Nephron (organoid): ENCODE measurements at regions not wholly inside any gene's neighbourhood (a gene's known extent, or its start where the extent isn't known, plus 50 kb on each side); places are given as distances from the start of the nearest gene placed in this dataset.

Experiments
- H3K27ac Mint-ChIP-seq, 3 experiments: 2 replicates each; pipeline ENCODE4 v1.8.0; 2020; ENCODE audit warnings: mixed read lengths in 3 of 3, mild to moderate bottlenecking in 2 of 3, moderate library complexity in 1 of 3
- H3K27me3 Mint-ChIP-seq: 2 replicates; pipeline ENCODE4 v1.8.0; 2021; ENCODE audit warnings: low read depth, mild to moderate bottlenecking, moderate library complexity, mixed read lengths
- H3K36me3 Mint-ChIP-seq: 2 replicates; pipeline ENCODE4 v1.8.0; 2020; ENCODE audit warnings: low read depth, mixed read lengths
- H3K4me1 Mint-ChIP-seq: 2 replicates; pipeline ENCODE4 v1.8.0; 2020; ENCODE audit warnings: mixed read lengths
- H3K4me3 Mint-ChIP-seq, 3 experiments: 2 replicates each; pipeline ENCODE4 v1.8.0; 2020; ENCODE audit warnings: mild to moderate bottlenecking in 3 of 3, mixed read lengths in 3 of 3, moderate library complexity in 2 of 3
- H3K9me3 Mint-ChIP-seq: 2 replicates; pipeline ENCODE4 v1.8.0; 2020; ENCODE audit warnings: mixed read lengths
- TF ChIP-seq, protein P1 (sequence below), 3 experiments: fragments of 200-600 bp; sonication (generic); IDR thresholded peaks; one replicate each; pipeline ENCODE4 v1.5.0; 2021; ENCODE audit warnings: antibody characterized with exemption in 3 of 3; ENCODE audit not compliant: unreplicated experiment in 3 of 3

DNA sequence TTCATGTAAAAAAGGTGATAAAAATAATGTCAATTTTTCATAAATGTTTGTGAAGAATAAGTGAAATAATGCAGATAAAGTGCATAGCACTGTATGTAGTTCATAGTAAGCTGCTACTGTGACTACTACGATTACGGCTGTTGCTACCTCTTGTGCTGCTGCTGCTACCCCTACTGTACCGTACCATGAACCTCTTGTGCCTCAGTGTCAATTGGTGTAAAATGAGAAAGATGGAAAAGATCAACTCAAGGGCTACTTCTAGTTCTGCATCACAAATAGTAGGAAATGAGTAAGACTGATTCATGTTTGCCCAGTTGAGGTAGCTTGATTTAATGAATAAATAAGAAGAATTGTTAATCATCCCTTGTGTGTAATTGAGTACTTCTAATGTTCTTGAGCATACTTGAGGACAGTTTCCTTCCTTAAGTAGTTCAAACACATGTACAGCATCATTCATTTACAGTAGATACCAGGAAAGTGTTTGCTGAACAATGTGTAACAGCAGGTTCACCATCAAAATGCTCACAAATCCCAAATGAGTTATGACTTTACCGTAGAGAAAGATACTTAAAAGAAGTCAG is 200.0 kb upstream of the ATP10B start:
- no peaks in the 10 kb centered on the region for H3K9me3 Mint-ChIP-seq
- H3K36me3 Mint-ChIP-seq, result no peaks in the 10 kb centered on the region
- H3K27ac Mint-ChIP-seq, result no peak overlapping the region
- peaks cover 3% of the 10 kb centered on the region for H3K27me3 Mint-ChIP-seq
- TF ChIP-seq, protein P1, sequence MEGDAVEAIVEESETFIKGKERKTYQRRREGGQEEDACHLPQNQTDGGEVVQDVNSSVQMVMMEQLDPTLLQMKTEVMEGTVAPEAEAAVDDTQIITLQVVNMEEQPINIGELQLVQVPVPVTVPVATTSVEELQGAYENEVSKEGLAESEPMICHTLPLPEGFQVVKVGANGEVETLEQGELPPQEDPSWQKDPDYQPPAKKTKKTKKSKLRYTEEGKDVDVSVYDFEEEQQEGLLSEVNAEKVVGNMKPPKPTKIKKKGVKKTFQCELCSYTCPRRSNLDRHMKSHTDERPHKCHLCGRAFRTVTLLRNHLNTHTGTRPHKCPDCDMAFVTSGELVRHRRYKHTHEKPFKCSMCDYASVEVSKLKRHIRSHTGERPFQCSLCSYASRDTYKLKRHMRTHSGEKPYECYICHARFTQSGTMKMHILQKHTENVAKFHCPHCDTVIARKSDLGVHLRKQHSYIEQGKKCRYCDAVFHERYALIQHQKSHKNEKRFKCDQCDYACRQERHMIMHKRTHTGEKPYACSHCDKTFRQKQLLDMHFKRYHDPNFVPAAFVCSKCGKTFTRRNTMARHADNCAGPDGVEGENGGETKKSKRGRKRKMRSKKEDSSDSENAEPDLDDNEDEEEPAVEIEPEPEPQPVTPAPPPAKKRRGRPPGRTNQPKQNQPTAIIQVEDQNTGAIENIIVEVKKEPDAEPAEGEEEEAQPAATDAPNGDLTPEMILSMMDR (IDR thresholded peaks at IDR 0.05; ENCODE audit: unreplicated experiment in 3 of 3), result no peak
- H3K4me1 Mint-ChIP-seq, result no peaks in the 10 kb centered on the region
- no peak overlapping the region for H3K4me3 Mint-ChIP-seq

DNA sequence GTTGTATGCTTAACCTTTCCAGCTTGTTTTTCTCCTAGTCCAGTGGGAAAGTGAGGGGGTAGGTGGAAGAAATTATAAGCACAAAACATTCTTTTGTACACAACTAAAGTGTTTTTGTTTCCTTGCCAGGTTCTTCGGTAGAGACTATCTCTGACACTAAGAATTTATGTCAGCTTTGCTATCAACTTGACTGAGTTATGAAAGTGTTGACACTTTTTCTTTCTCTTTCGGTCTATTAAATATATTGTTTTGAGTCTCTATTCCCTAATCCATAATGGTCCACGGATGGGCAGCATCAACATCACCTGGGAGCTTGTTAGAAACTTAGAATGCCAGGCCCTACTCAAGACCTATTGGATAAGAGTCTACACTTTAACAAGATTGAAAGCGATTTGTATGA is 195.0 kb upstream of the ATP10B start:
- peaks cover 3% of the 10 kb centered on the region for H3K27me3 Mint-ChIP-seq
- TF ChIP-seq, protein P1 (IDR thresholded peaks at IDR 0.05; ENCODE audit: unreplicated experiment in 3 of 3), result no peak
- H3K4me1 Mint-ChIP-seq, result no peaks in the 10 kb centered on the region
- H3K9me3 Mint-ChIP-seq, result no peaks in the 10 kb centered on the region
- no peak overlapping the region for H3K4me3 Mint-ChIP-seq
- no peak overlapping the region for H3K27ac Mint-ChIP-seq
- no peaks in the 10 kb centered on the region for H3K36me3 Mint-ChIP-seq

DNA sequence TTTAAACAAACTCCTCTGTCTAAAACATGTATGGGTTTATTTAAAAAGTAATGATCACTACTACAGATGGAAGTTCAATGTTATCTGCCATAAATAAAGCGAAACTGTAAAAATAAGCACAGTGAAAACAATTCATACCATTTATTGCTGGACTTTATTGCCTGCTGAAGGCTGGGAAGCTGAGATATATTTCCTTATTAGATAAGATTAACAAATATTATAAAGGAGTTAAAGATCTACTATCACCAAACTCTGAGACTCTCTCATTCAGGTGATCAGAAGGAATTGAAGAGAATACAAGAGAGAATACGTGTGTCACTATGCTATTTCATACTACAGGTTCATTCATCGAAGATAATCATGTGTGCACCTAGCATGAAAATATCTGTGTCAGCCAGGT is 190.9 kb upstream of the ATP10B start:
- peaks cover 2% of the 10 kb centered on the region for H3K9me3 Mint-ChIP-seq
- peaks cover 3% of the 10 kb centered on the region for H3K27me3 Mint-ChIP-seq
- H3K27ac Mint-ChIP-seq, result no peak overlapping the region
- TF ChIP-seq, protein P1 (IDR thresholded peaks at IDR 0.05; ENCODE audit: unreplicated experiment in 3 of 3), result no peak
- no peaks in the 10 kb centered on the region for H3K36me3 Mint-ChIP-seq
- H3K4me1 Mint-ChIP-seq, result no peaks in the 10 kb centered on the region
- no peak overlapping the region for H3K4me3 Mint-ChIP-seq

DNA sequence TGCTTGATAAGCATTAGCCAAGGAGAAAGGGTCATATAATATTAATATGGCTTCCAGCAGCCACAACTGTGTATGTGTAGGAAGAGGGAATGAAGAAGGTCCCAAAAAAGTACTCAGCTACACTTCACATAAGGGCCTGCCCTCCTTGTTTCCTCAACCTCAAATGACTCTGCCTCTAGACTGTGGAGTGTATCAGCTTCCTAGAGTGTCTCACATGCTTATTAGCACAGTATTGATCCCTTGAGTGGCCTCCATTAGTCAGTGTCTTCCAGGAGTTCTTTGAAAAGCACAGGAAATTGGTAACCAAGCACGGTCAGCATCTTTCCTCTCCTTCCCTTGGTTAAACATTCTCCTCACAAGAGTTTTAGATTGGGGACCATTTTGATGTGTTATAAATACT is 190.4 kb upstream of the ATP10B start:
- H3K36me3 Mint-ChIP-seq, result no peaks in the 10 kb centered on the region
- TF ChIP-seq, protein P1 (IDR thresholded peaks at IDR 0.05; ENCODE audit: unreplicated experiment in 3 of 3), result no peak
- H3K4me3 Mint-ChIP-seq, result no peak overlapping the region
- H3K27ac Mint-ChIP-seq, result no peak overlapping the region
- peaks cover 2% of the 10 kb centered on the region for H3K9me3 Mint-ChIP-seq
- peaks cover under 1% of the 10 kb centered on the region for H3K27me3 Mint-ChIP-seq
- H3K4me1 Mint-ChIP-seq, result no peaks in the 10 kb centered on the region

DNA sequence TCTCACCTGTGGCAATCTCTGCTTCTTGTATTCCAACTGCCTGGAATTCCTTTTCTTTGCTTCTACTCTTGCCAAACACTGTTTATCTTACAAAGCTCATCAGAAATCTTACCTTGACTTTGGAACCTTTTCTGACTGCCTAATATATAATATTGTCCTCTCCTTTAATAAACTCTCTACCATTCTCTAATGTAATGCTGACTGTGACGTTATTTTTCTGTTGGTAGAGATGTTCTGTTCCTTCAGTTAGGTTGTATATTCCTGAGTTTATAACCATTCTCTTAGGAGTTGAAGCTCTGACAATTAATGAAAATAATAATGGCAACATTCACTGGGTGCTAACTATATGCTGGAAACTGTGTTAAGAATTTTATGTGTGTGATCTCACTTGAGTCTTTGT is 188.8 kb upstream of the ATP10B start:
- no peaks in the 10 kb centered on the region for H3K27me3 Mint-ChIP-seq
- no peaks in the 10 kb centered on the region for H3K4me1 Mint-ChIP-seq
- H3K36me3 Mint-ChIP-seq, result no peaks in the 10 kb centered on the region
- H3K4me3 Mint-ChIP-seq, result no peak overlapping the region
- H3K9me3 Mint-ChIP-seq, result peaks cover 2% of the 10 kb centered on the region
- H3K27ac Mint-ChIP-seq, result no peak overlapping the region
- TF ChIP-seq, protein P1 (IDR thresholded peaks at IDR 0.05; ENCODE audit: unreplicated experiment in 3 of 3), result no peak

DNA sequence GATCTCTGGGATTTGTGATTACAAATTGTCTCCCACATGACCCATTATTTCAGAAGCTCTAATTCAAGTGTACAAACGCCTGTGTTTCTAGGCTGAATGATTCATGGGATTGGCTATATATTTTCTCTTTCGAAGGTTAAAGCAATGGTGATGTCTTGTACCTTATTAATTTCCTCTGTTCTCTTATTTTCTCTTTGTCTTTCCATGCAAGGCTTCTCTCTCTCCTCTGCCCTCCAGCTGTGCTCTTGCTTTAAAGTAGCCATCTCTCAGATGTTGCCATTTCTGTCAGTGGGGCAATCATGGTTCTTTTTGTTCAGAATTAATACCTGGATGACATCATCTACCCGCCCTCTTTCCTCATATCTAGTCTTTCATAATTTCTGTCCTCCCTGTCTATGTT is 184.3 kb upstream of the ATP10B start:
- no peaks in the 10 kb centered on the region for H3K36me3 Mint-ChIP-seq
- H3K27ac Mint-ChIP-seq, result no peak overlapping the region
- peaks cover 2% of the 10 kb centered on the region for H3K9me3 Mint-ChIP-seq
- H3K4me3 Mint-ChIP-seq, result no peak overlapping the region
- H3K27me3 Mint-ChIP-seq, result no peaks in the 10 kb centered on the region
- TF ChIP-seq, protein P1 (IDR thresholded peaks at IDR 0.05; ENCODE audit: unreplicated experiment in 3 of 3), result no peak
- H3K4me1 Mint-ChIP-seq, result no peaks in the 10 kb centered on the region
